Mesenchymal stem cell (in vitro differentiated cells and primary cell): ENCODE measurements at regions not wholly inside any gene's neighbourhood (a gene's known extent, or its start where the extent isn't known, plus 50 kb on each side); places are given as distances from the start of the nearest gene placed in this dataset.

ENCODE experiments used
- DNase-seq: peaks from one replicate; pipeline ENCODE4 v3.0.0-alpha.2; 2013
- H2AFZ ChIP-seq: one replicate; pipeline ENCODE4 v1.6.1; 2013; ENCODE audit warnings: low read depth, mild to moderate bottlenecking, control low read depth, inconsistent platforms, low read length, moderate library complexity
- H2AK5ac ChIP-seq: 2 replicates; pipeline ENCODE4 v1.6.1; 2013; ENCODE audit warnings: low read length, moderate library complexity, mild to moderate bottlenecking, inconsistent platforms; ENCODE audit not compliant: severe bottlenecking
- H2BK120ac ChIP-seq: one replicate; pipeline ENCODE4 v1.6.1; 2013; ENCODE audit warnings: low read depth, mild to moderate bottlenecking, inconsistent platforms, low read length, moderate library complexity
- H2BK12ac ChIP-seq, 2 experiments: one replicate each; pipeline ENCODE4 v1.6.1; 2013; ENCODE audit warnings: inconsistent platforms in 2 of 2, low read length in 2 of 2, mild to moderate bottlenecking in 2 of 2, moderate library complexity in 2 of 2, control low read depth in 1 of 2
- H2BK15ac ChIP-seq: one replicate; pipeline ENCODE4 v1.6.1; 2013; ENCODE audit warnings: mild to moderate bottlenecking, low read depth, inconsistent platforms; ENCODE audit not compliant: poor library complexity, severe bottlenecking
- H2BK5ac ChIP-seq: 2 replicates; pipeline ENCODE4 v1.6.1; 2013; ENCODE audit warnings: low read depth, mild to moderate bottlenecking, low read length, control low read depth, inconsistent platforms; ENCODE audit not compliant: poor library complexity, severe bottlenecking
- H3K14ac ChIP-seq, 2 experiments: one replicate each; pipeline ENCODE4 v1.6.1; 2013; ENCODE audit warnings: inconsistent platforms in 2 of 2, low read length in 2 of 2, control low read depth in 1 of 2, mild to moderate bottlenecking in 1 of 2, moderate library complexity in 1 of 2
- H3K18ac ChIP-seq, 2 experiments: one replicate each; pipeline ENCODE4 v1.6.1; 2013; ENCODE audit warnings: inconsistent platforms in 2 of 2, low read length in 2 of 2, control low read depth in 1 of 2, low read depth in 1 of 2, mild to moderate bottlenecking in 1 of 2
- H3K23ac ChIP-seq, 2 experiments: one replicate each; pipeline ENCODE4 v1.6.1; 2013; ENCODE audit warnings: inconsistent platforms in 2 of 2, low read length in 2 of 2, mild to moderate bottlenecking in 2 of 2, moderate library complexity in 2 of 2, control low read depth in 1 of 2
- H3K27ac ChIP-seq: 2 replicates; pipeline ENCODE4 v1.5.1; 2013; ENCODE audit warnings: mild to moderate bottlenecking, moderate library complexity, low read length, control low read depth, inconsistent platforms; ENCODE audit not compliant: poor library complexity, severe bottlenecking
- H3K27me3 ChIP-seq, 2 experiments: 2 replicates each; pipeline versions ENCODE4 v1.6.1 to v1.7.0; 2013; ENCODE audit warnings: low read length in 2 of 2, mild to moderate bottlenecking in 2 of 2, moderate library complexity in 2 of 2, control low read depth in 1 of 2, inconsistent platforms in 1 of 2; ENCODE audit not compliant: control insufficient read depth in 1 of 2, insufficient read depth in 1 of 2
- H3K36me3 ChIP-seq, 2 experiments: 2 replicates each; pipeline versions ENCODE4 v1.6.1 to v1.7.0; 2013; ENCODE audit warnings: low read length in 2 of 2, control low read depth in 1 of 2, inconsistent platforms in 1 of 2, low read depth in 1 of 2, mild to moderate bottlenecking in 1 of 2; ENCODE audit not compliant: insufficient read depth in 2 of 2, control insufficient read depth in 1 of 2
- H3K4ac ChIP-seq, 2 experiments: one replicate each; pipeline ENCODE4 v1.6.1; 2013; ENCODE audit warnings: inconsistent platforms in 2 of 2, low read length in 2 of 2, mild to moderate bottlenecking in 2 of 2, moderate library complexity in 2 of 2, control low read depth in 1 of 2, low read depth in 1 of 2
- H3K4me1 ChIP-seq: 2 replicates; pipeline ENCODE4 v1.6.1; 2013; ENCODE audit warnings: low read depth, low read length, control low read depth; ENCODE audit not compliant: control insufficient read depth, insufficient read depth
- H3K4me2 ChIP-seq: 2 replicates; pipeline ENCODE4 v1.6.1; 2013; ENCODE audit warnings: low read length, mild to moderate bottlenecking, inconsistent platforms; ENCODE audit not compliant: poor library complexity, severe bottlenecking
- H3K4me3 ChIP-seq, 2 experiments: 2 replicates each; pipeline versions ENCODE4 v1.5.1 to v1.7.0; 2013; ENCODE audit warnings: low read length in 2 of 2, mild to moderate bottlenecking in 2 of 2, control low read depth in 1 of 2, low read depth in 1 of 2; ENCODE audit not compliant: insufficient read depth in 1 of 2
- H3K79me1 ChIP-seq: replicated peaks from 2 replicates; pipeline ENCODE4 v1.6.1; 2013; ENCODE audit warnings: mild to moderate bottlenecking, control low read depth, low read length, inconsistent platforms; ENCODE audit not compliant: poor library complexity, severe bottlenecking
- H3K9ac ChIP-seq: 2 replicates; pipeline ENCODE4 v1.7.0; 2013; ENCODE audit warnings: mild to moderate bottlenecking, low read length, moderate library complexity
- H3K9me3 ChIP-seq: 2 replicates; pipeline ENCODE4 v1.7.0; 2013; ENCODE audit warnings: mild to moderate bottlenecking, low read length; ENCODE audit not compliant: control insufficient read depth
- H4K8ac ChIP-seq: one replicate; pipeline ENCODE4 v1.6.1; 2013; ENCODE audit warnings: inconsistent platforms, mild to moderate bottlenecking, low read length, moderate library complexity
- H4K91ac ChIP-seq: one replicate; pipeline ENCODE4 v1.6.1; 2013; ENCODE audit warnings: mild to moderate bottlenecking, low read length, inconsistent platforms
- WGBS: methylation state at CpG from one replicate; pipeline ENCODE4 v1.1.7; 2013; ENCODE audit warnings: mixed read lengths; 5-methylcytosine and 5-hydroxymethylcytosine counted together

- no peak overlapping the region for H3K4me2 ChIP-seq
- H3K9ac ChIP-seq, result no peak overlapping the region
- H3K9me3 ChIP-seq, result no peaks in the 10 kb centered on the region
- H3K36me3 ChIP-seq, result no peaks in the 10 kb centered on the region
- 83% methylated on average over 4 of the region's 5 CpGs for WGBS
- H2BK120ac ChIP-seq, result no peak overlapping the region
- no peak overlapping the region for H3K23ac ChIP-seq
- no peak overlapping the region for H2AFZ ChIP-seq
- no peak overlapping the region for H3K27ac ChIP-seq
- H2AK5ac ChIP-seq, result no peak overlapping the region
- H3K4me1 ChIP-seq, result no peaks in the 10 kb centered on the region
- H3K4me3 ChIP-seq, result no peak overlapping the region
- H4K91ac ChIP-seq, result no peak overlapping the region
- no peak overlapping the region for H2BK15ac ChIP-seq
- no peak overlapping the region for H2BK12ac ChIP-seq
- no peak overlapping the region for H3K4ac ChIP-seq
- H3K18ac ChIP-seq, result no peak overlapping the region
- H3K79me1 ChIP-seq, result no peaks in the 10 kb centered on the region
- no peak for DNase-seq
- peaks cover 15 to 40% of the 10 kb centered on the region in 2 experiments for H3K27me3 ChIP-seq
- no peak overlapping the region for H2BK5ac ChIP-seq
- H4K8ac ChIP-seq, result no peak overlapping the region
- H3K14ac ChIP-seq, result no peak overlapping the region
Measured at GRCh38 chr3:71905426-71905825, 120.5 kb upstream of the PROK2 start.

- Histone ChIP-seq H3K4ac (no peak overlapping the region), H2AK5ac (no peak overlapping the region), H4K8ac (no peak overlapping the region), H3K27ac (no peak overlapping the region), H2BK120ac (no peak overlapping the region), H4K91ac (no peak overlapping the region), H3K79me1 (no peaks in the 10 kb centered on the region), H2AFZ (no peak overlapping the region), H3K36me3 (no peaks in the 10 kb centered on the region), H3K27me3 (peaks cover 18 to 34% of the 10 kb centered on the region in 2 experiments), H2BK15ac (no peak overlapping the region), H3K4me3 (no peak overlapping the region), H3K18ac (no peak overlapping the region), H3K4me1 (no peaks in the 10 kb centered on the region), H2BK12ac (no peak overlapping the region), H3K9me3 (no peaks in the 10 kb centered on the region), H2BK5ac (no peak overlapping the region), H3K4me2 (no peak overlapping the region), H3K9ac (no peak overlapping the region), H3K14ac (no peak overlapping the region), H3K23ac (no peak overlapping the region)
- DNase-seq, result peak; percentile 3
- 71% methylated on average over 5 of the region's 6 CpGs for WGBS
Measured at GRCh38 chr3:71903936-71904335, 119.0 kb upstream of the PROK2 start.

- no peaks in the 10 kb centered on the region for H3K4me1 ChIP-seq
- H2BK12ac ChIP-seq, result no peak overlapping the region
- no peak overlapping the region for H2BK120ac ChIP-seq
- H3K9me3 ChIP-seq, result no peaks in the 10 kb centered on the region
- H4K91ac ChIP-seq, result no peak overlapping the region
- no peak overlapping the region for H3K4me3 ChIP-seq
- DNase-seq, result peak; percentile 16
- no peak overlapping the region for H2AK5ac ChIP-seq
- H2BK5ac ChIP-seq, result no peak overlapping the region
- H2AFZ ChIP-seq, result no peak overlapping the region
- H3K27ac ChIP-seq, result no peak overlapping the region
- no peaks in the 10 kb centered on the region for H3K79me1 ChIP-seq
- no peak overlapping the region for H2BK15ac ChIP-seq
- no peaks in the 10 kb centered on the region for H3K36me3 ChIP-seq
- H3K4me2 ChIP-seq, result no peak overlapping the region
- H3K18ac ChIP-seq, result no peak overlapping the region
- no peak overlapping the region for H3K9ac ChIP-seq
- no peak overlapping the region for H3K14ac ChIP-seq
- H4K8ac ChIP-seq, result no peak overlapping the region
- no peak overlapping the region for H3K4ac ChIP-seq
- H3K27me3 ChIP-seq, result peaks cover 14 to 30% of the 10 kb centered on the region in 2 experiments
- WGBS, result 57% methylated on average over 1 of the region's 2 CpGs
- H3K23ac ChIP-seq, result no peak overlapping the region
Measured at GRCh38 chr3:71903112-71903495, 118.2 kb upstream of the PROK2 start.

GRCh38 chr3:71902258-71903111 is 117.5 kb upstream of the PROK2 start:
- no peak overlapping the region for H2BK12ac ChIP-seq
- H4K8ac ChIP-seq, result no peak overlapping the region
- H3K18ac ChIP-seq, result no peak overlapping the region
- H2BK15ac ChIP-seq, result no peak overlapping the region
- H3K14ac ChIP-seq, result no peak overlapping the region
- no peak overlapping the region for H3K27ac ChIP-seq
- 85% methylated on average over 3 of the region's 4 CpGs for WGBS
- no peak for DNase-seq
- no peak overlapping the region for H3K4me3 ChIP-seq
- no peak overlapping the region for H4K91ac ChIP-seq
- H2AFZ ChIP-seq, result no peak overlapping the region
- no peak overlapping the region for H3K23ac ChIP-seq
- H3K27me3 ChIP-seq, result peaks cover 13 to 31% of the 10 kb centered on the region in 2 experiments
- no peaks in the 10 kb centered on the region for H3K79me1 ChIP-seq
- H3K36me3 ChIP-seq, result no peaks in the 10 kb centered on the region
- H3K4ac ChIP-seq, result no peak overlapping the region
- no peak overlapping the region for H2BK120ac ChIP-seq
- H3K9ac ChIP-seq, result no peak overlapping the region
- H2AK5ac ChIP-seq, result no peak overlapping the region
- H2BK5ac ChIP-seq, result no peak overlapping the region
- no peaks in the 10 kb centered on the region for H3K4me1 ChIP-seq
- H3K4me2 ChIP-seq, result no peak overlapping the region
- no peaks in the 10 kb centered on the region for H3K9me3 ChIP-seq
